ENCODE measurements at regions not wholly inside any gene's neighbourhood (a gene's known extent, or its start where the extent isn't known, plus 50 kb on each side); places are given as distances from the start of the nearest gene placed in this dataset.

DNA sequence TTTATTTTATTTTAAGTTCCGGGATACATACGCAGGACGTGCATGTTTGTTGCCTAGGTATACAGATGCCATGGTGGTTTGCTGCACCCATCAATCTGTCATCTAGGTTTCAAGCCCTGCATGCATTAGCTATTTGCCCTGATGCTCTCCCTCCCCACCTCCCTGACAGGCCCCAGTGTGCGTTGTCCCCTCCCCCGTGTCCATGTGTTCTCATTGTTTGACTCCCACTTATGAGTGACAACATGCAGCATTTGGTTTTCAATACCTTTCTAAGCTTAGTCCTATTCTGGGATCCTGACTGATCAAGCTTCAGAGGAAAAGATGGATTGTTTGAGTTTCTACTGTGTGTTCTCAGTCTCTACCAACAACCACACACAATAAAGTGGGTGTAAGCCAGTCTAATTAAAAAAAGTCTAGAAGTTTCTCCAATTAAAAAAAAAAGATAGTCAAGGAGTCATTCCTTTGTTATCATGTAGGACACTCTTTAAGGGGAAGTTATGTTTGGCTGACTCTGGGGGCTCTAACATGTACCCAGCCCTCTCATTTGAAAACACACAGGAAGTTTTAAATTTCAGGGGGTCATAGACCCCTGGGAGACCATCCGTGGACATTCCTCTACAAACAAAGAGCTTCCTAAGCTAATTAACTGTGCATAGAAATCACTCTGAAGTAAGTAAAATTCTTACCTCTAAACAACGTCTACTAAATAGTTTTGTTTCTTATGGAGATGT is 66.3 kb upstream of the ADAMTS18 start:
- TF ChIP-seq, protein P1, sequence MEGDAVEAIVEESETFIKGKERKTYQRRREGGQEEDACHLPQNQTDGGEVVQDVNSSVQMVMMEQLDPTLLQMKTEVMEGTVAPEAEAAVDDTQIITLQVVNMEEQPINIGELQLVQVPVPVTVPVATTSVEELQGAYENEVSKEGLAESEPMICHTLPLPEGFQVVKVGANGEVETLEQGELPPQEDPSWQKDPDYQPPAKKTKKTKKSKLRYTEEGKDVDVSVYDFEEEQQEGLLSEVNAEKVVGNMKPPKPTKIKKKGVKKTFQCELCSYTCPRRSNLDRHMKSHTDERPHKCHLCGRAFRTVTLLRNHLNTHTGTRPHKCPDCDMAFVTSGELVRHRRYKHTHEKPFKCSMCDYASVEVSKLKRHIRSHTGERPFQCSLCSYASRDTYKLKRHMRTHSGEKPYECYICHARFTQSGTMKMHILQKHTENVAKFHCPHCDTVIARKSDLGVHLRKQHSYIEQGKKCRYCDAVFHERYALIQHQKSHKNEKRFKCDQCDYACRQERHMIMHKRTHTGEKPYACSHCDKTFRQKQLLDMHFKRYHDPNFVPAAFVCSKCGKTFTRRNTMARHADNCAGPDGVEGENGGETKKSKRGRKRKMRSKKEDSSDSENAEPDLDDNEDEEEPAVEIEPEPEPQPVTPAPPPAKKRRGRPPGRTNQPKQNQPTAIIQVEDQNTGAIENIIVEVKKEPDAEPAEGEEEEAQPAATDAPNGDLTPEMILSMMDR (IDR thresholded peaks at IDR 0.05): no peak
- TF ChIP-seq POLR2A (IDR thresholded peaks at IDR 0.05) (no peak), POLR2AphosphoS5 (IDR thresholded peaks at IDR 0.05) (no peak), EP300 (IDR thresholded peaks at IDR 0.05) (no peak)

Measured in stomach (tissue), 4 donors.